HG03558 (cell line): ENCODE measurements at regions not wholly inside any gene's neighbourhood (a gene's known extent, or its start where the extent isn't known, plus 50 kb on each side); places are given as distances from the start of the nearest gene placed in this dataset.

Experiments used
- ATAC-seq: cut with Tn5 transposase; IDR thresholded peaks from one replicate; pipeline ENCODE4 v1.9.1; 2021; ENCODE audit warnings: moderate number of reproducible peaks; ENCODE audit not compliant: unreplicated experiment; ENCODE audit errors: extremely low read depth

- ATAC-seq = no peak
These were observed 289.2 kb downstream of the OGFRL1 start for GRCh38 chr6:71577766-71578165.

DNA sequence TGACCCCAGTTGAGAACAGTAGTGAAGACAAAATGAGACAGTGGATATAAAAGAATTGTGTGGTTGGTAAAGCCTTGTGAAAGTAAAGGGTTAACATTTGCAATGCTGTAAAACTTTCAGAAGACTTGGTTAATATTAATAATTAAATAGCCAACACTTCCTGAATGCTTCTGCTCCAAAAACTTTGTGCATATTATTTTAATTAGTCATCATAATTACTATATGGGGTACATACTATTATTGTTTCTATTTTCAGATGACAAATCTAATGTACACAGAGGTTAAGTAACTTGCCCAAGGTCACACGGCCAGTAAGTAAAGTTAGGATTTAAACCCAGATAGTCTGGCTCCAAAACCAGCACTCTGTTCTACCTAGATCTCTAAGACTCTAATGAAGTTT, 291.3 kb downstream of the OGFRL1 start:
- no peak for ATAC-seq

DNA sequence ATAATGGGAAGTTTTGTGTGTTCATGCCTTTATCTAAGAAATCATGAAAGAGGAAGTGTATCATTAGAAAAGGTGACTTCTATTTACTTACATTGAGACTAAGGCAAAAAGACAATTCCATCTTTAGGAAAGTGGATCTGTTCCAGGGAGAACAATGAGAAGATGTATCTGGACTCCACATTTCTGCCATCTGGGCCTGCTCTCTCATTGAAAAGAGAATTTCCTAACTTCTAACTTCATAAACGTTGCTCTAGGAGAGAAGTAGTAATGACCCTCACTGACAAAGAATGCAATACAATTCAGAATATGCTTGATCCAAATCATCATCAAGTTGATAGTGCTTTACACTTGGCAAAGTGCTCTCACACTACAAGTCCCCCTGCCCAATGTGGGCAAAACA, 294.2 kb downstream of the OGFRL1 start:
- ATAC-seq = no peak

DNA sequence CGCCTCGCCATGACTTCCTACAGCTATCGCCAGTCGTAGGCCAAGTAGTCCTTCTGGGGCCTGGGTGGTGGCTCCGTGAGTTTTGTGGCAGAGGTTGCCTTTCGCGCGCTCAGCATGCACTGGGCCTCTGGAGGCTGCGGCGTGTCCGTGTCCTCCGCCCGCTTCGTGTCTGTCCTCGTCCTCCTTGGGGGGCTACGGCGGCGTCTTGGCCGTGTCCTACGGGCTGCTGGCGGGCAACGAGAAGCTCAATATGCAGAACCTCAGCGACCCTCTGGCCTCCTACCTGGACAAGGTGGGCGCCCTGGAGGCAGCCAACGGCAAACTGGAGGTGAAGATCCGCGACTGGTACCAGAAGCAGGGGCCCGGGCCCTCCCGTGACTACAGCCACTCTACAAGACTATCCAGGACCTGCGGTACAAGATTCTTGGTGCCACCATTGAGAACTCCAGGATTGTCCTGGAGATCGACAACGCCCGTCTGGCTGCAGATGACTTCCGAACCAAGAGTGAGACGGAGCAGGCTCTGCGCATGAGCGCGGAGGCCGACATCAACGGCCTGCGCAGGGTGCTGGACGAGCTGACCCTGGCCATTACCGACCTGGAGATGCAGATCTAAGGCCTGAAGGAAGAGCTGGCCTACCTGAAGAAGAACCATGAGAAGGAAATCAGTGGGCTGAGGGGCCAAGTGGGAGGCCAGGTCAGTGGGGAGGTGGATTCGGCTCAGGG, 296.3 kb downstream of the OGFRL1 start:
- ATAC-seq = no peak

DNA sequence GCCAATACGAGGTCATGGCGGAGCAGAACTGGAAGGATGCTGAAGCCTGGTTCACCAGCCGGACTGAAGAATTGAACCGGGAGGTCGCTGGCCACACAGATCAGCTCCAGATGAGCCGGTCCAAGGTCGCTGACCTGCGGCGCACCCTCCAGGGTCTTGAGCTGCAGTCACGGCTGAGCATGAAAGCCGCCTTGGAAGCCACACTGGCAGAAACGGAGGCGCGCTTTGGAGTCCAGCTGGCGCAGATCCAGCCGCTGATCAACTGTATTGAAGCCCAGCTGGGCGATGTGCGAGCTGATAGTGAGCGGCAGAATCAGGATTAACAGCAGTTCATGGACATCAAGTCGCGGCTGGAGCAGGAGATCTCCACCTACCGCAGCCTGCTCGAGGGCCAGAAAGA, 296.9 kb downstream of the OGFRL1 start:
- ATAC-seq = no peak

DNA sequence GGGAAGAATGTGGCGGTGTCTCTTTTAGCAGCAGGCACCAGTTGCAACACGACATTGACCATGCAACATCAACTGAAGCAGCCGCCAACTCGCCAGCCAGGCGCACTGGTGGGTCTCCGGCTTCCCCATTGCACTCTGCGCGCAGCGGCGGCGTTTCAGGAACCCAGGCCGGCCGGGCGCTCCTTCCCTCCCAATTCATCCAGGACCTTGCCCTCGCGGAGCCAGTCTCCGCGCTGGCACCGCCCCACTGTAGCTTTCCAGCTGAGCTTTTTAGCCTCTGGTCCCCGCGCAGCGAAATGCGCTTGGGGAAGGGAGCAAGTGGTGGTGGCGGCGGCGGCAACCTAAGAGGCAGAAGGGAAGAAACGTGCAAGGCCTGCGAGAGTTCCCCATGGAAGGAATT, 297.9 kb upstream of the RIMS1 start:
- no peak for ATAC-seq

DNA sequence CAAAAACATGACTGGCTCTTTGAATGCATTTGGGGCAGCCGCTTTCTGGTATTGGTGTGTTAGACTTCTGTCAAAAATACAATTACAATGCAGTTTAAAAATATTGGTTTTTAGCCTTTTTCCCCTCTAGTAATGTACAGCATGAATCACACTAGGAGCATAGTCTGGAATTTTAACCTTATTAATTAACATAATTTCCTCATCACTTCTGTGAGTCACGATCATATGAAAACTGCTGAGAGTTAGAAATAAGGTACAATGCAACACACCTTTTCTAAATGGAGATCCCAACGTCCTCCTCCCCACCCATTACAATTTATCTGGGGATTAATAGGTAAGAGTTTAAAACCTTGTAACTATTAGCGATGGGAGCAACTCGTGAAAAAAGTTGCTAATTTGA, 297.1 kb upstream of the RIMS1 start:
- ATAC-seq = no peak

DNA sequence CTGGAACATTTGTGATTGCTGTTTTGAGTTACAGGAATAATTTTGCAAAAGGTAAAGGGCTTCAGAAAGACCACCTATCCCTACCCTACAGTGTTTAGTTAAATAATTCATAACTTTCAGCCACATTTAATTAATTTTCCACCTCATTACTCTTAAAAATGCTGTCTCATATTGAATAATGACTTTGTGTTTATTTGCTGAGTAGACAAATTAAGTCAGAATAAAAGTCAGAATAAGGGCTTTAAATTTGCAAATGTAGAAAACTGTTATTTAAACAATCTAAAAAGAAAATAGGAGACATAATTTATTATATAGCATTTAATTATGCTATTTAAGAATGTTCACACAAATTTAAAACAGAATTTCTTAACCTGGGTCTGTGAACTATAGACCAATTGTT, 293.7 kb upstream of the RIMS1 start:
- no peak for ATAC-seq

DNA sequence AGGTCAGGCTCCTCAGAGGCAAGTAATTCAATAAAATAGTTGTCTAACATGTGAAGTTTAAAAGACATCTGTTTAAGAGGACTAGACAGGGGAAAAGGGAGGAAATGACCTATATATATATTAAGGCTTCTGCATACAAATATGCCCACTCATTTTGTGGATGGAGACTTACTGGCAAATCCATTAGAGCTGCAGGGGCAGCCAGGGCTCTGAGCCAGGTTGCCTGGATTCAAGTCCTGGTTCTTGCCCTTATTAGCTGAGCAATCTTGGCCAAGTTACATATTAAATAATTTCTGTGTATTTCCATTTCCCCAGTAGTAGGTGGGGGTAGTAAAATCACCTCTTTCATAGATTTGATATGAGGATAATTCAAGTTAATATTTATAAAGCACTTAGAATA, 287.0 kb upstream of the RIMS1 start:
- no peak for ATAC-seq

- ATAC-seq = no peak
These were observed 283.9 kb upstream of the RIMS1 start for GRCh38 chr6:71602385-71603007.

DNA sequence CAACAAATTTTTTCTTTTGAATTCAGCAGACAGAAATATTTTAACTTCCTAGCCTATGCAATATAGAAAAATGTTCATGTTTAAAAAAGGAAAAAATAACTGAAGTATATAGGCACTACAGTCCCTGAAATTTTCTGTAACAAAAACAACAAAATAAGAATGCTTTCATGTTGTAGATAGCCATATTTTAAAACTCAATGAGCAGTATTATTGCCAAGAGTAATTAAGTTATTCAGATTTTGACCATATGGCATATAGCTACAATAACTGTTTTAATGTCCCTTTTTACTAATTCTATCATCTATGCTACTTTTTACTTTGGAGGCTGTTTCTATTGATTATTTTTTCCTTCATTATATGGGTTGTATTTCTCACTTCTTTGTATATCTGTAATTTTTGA, 283.3 kb upstream of the RIMS1 start:
- ATAC-seq = no peak

DNA sequence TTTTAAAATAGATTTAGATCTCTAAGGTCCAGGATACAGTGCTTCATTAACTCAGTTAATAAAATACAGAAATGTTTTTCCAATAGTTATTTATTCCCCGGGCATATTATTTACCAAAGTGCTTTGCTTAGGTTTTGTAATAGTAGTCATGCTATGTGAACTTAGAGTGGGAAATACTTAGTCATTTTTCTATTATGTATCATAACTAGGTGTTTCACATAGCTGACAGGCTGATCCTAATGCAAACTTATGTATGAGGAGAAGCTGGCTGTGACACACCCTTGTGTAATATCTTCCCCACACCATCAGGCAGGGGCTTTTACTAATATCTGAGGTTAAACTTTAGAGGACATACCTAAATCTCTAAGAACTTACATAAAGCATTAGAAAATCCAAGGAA, 277.7 kb upstream of the RIMS1 start:
- ATAC-seq = no peak

DNA sequence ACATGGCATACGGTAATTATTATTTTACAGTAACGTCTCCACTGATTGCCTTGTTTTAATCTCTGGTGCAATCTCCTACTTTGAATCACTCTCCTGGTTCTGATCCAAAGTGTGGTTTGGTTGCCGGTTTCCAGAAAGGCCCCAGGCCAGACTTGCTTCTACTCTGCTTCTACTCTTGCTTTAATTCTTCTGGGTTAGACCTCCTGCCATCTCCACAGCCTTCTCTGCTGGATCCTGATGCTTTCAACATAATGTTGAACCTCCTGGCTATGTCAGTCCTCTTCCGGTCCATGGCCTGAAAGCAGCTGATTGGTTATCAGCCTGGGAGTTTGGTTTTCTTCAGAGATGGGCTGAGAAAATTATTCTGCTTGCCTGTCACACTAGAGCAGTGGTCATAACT, 266.5 kb upstream of the RIMS1 start:
- ATAC-seq = no peak

GRCh38 chr6:71621918-71622519, 264.3 kb upstream of the RIMS1 start:
- ATAC-seq = no peak

- no peak for ATAC-seq
These were observed 244.2 kb upstream of the RIMS1 start for GRCh38 chr6:71642120-71642519.

- no peak for ATAC-seq
These were observed 243.6 kb upstream of the RIMS1 start for GRCh38 chr6:71642793-71643192.

DNA sequence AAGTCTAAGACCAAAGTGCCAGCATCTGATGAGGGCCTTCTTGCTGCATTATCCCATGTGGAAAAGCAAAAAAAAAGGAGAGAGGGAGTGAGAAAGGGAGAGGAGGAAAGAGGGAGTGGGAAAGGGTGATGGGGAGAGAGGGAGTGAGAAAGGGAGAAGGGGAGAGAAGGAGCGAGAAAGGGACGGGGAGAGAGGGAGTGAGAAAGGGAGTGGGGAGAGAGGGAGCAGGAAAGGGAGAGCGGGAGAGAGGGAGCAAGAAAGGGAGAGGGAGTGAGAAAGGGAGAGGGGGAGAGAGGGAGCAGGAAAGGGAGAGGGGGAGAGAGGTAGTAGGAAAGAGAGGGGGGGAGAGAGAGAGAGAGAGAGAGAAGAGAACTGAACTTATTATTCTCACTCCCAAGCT, 241.1 kb upstream of the RIMS1 start:
- no peak for ATAC-seq

DNA sequence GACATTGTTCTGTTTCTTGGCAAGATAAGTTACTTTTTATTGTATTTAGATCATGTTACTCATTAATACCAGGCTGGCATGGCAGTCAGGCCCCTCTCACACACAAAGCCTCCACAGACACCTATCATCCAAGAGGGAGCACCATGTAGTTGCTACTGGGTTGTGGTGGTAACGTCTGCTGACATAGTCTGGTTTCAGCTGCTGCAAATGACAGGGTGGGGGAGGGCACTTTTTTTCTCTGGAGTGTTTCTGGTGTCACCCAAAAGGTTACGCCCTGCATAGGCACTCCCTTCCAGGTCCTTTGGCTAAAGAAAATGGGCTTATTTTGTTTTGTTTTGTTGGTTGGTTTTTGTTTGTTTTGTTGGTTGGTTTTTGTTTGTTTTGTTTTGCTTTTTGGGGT, 236.4 kb upstream of the RIMS1 start:
- ATAC-seq = no peak

GRCh38 chr6:71651636-71652035, 234.7 kb upstream of the RIMS1 start:
- ATAC-seq = no peak

DNA sequence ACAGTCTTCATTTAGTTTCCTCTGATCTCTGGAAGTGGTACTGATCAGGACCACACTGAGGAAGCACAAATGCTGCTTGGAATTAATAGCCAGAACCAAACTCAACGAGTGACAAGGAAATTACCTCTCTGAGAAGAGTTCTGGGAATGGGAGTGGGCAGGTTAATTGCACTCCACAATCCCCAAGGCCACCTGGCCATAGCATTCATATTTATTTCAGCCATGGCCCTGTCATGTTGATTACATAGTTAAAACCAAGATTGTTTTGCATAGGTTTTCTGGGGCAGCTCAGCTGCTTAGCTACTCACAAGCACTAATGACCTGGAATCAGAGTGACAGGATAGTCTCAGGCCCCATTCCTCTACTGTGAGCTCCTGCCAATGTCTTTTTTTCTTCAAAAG, 230.2 kb upstream of the RIMS1 start:
- ATAC-seq = no peak

- no peak for ATAC-seq
These were observed 220.4 kb upstream of the RIMS1 start for GRCh38 chr6:71665931-71666330.

GRCh38 chr6:71672876-71673275, 213.5 kb upstream of the RIMS1 start:
- no peak for ATAC-seq
